Frontal cortex (tissue), 3 donors: ENCODE measurements at regions not wholly inside any gene's neighbourhood (a gene's known extent, or its start where the extent isn't known, plus 50 kb on each side); places are given as distances from the start of the nearest gene placed in this dataset.

Experiments
- DNase-seq, 2 donors: peaks; one replicate each; pipeline ENCODE4 v3.0.0; 2012; ENCODE audit warnings: low spot score in 2 of 2
- FAIRE-seq: peaks from 2 replicates; lab custom pipeline; 2012; peaks lifted over from hg19 to GRCh38; lab: Jason Lieb, UNC
- donor health status: control.
- donor health status: control.
- donor health status: control.

DNA sequence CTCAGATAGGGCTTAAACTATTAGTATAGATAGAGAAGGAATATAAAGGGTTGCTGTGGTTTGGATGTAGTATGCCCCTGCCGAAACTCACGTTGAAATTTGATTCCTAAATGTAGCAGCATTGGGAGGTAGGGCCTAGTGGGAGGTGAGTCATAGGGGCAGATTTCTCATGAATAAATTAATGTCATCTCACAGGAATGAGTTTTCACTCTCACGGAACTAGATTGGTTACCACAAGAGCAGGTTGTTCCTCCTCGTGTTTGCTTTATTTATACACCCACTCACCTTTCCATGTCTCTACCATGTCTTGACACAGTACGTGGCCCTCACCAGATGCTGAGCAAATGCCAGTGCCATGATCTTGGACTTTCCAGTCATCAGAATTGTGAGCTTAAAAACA lies 218.2 kb downstream of the RBM43 start:
- FAIRE-seq (no peak), DNase-seq (no peak)

DNA sequence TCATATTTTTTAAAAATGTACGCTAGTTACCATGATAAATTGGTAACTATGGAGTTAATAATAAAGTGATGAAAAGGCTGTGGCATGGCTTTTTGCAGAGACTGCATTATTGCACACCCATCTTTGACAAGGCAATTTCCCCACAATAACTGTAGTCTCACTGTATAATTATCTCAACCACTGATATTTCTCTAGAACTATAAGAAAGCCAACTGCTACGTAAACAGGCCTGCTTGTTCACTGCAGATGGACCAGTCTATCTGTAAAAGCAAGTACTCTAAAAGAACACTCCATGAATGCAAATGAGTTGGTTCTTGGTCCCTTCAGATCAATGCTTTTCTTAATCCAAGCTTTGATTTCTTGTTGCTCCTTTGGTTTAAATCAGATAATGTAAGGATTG lies 218.7 kb downstream of the RBM43 start:
- no peak for FAIRE-seq
- no peak for DNase-seq

DNA sequence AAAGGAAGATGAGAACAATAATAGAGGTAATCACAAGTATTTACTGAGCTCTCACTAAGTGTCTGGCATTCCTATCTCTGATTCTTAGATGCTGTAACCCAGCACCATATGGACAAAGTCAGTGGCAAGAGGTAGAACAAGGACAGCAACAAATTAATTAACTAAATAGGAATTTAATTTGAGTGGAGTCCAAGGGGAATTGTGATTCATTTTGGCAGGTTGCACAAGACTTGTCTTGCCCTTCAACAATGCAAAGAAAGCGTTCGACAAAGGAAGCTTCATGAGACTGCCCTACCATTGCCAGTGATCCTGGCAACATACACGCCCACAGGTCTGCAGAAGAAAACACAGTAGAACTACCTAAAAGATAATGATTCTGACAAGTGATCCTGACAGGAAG lies 221.6 kb downstream of the RBM43 start:
- no peak for FAIRE-seq
- DNase-seq = no peak

DNA sequence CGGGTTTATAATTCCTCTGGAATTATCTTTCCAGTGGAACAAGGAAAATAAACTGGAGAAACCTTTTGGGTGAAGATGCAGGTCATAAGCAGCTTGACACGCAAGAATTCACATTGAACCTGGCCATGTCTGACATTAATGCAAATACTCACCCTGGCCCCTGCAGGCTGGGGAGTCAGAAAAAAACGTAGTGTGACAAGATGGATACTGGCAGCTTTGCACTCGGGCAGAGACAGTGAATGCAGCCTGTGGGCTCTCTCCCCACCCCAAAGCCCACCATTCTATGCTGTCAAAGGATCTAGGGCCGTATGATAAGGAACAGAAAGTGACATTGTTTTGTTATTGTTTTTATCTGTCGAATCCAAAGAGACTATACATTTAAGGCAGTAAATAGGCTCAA lies 223.1 kb downstream of the RBM43 start:
- no peak for DNase-seq
- no peak for FAIRE-seq

DNA sequence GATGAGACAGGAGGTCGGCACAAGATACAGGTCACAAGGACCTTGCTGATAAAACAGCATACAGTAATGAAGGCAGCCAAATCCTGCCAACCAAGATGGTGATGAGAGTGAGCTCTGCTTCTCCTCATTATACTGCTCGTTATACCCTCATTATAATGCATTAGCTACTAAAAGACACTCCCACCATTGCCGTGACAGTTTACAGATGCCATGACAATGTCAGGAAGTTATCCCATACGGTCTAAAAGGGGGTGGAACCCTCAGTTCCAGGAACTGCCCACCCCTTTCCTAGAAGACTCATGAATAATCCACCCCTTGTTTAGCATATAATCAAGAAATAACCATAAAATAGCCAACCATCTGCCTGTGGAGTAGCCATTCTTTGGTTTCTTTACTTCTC lies 224.2 kb downstream of the RBM43 start:
- no peak for DNase-seq

DNA sequence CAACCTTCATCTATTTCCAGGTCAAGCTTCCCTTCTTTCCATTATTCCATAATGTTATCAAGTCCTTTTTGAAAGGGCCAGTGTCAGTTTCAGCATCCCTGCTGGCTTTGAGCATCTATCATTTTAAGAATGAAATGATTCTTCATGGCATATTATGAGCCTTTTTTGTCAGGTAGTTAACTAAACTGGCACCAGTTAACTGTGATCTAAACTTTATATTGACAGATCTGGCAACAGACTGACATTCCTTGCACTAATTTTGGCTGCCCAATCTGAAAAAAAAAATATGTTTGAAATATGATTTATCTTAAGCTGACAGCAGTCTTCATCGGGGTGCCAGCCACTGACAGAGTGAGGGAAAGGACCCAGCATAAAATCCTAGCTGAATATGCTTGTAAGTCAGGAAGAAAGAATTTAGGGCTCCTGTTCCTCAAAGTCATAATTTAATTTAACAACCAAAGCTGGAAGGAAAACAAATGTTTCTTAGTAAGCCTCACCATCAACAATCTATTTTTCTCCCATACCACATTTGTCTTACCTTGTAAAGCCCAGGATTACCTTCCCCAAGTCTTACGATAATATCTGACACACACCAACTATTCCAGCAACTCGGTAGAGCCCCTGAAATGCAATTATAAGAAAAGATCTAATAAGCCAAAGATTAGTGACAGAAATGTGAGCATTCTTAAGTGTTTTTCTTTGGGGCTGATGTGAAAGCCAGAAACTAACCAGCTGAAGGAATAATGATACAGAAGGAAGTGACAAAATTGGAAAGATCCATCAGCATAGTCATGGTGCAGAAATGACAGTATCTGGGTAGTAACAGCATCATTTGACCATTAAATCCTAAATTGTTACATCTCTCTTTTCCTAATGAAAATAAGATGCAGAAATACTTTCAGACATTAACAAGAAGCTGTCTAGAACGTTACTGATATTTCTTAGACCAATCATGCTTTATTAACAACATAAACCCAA lies 228.1 kb downstream of the RBM43 start:
- no peak for DNase-seq
- no peak for FAIRE-seq

More for the DNA sequence above, 224.2 kb downstream of the RBM43 start:
- FAIRE-seq = no peak

DNA sequence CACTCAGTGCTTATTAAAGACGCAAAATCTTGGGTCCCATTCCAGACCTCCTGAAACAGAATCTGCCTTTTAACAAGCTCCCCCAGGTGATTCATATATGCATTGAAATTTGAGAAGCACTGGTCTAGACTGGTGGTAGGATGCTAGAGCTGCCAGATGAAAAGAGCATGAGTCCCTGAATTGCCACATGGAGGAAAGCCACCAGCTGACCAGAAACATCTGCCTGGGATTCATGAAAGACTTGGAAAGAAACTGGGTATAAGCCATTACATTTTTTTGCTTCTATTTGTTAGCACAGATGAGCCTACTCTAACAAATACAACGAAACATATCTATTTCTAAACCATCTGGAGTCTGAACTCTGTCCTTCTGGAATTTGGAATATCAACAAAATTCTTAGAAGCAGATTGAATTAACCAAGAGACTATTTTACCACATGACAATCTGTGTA lies 228.9 kb downstream of the RBM43 start:
- FAIRE-seq = no peak
- DNase-seq = no peak

DNA sequence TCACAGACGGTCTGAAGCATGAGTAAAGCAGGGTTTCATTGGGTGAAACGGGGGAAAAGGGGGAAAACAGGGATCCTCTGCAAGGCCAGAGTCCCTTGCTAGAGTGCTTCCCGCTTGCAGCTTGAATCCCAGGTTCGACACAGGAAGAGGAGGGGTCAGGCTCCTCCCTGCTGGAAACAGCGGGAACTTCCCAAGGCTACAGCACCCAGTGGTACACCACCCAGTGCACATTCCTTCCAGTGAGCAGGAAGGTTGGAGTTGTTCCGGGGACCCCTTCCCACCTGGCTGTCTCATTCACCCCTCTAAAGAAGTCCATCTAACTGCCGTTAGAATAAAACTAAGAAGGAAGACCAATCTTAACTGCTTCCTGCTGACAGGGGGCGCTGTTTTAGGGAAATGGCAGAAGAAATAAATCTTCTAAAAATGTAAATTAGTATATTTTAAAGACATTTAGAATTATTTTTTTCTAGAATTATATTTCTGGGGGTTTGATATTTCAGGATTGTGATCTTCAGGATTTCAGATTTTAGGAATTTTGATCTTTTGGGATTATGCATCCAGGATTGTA lies 230.9 kb downstream of the RBM43 start:
- FAIRE-seq (no peak), DNase-seq (no peak)

DNA sequence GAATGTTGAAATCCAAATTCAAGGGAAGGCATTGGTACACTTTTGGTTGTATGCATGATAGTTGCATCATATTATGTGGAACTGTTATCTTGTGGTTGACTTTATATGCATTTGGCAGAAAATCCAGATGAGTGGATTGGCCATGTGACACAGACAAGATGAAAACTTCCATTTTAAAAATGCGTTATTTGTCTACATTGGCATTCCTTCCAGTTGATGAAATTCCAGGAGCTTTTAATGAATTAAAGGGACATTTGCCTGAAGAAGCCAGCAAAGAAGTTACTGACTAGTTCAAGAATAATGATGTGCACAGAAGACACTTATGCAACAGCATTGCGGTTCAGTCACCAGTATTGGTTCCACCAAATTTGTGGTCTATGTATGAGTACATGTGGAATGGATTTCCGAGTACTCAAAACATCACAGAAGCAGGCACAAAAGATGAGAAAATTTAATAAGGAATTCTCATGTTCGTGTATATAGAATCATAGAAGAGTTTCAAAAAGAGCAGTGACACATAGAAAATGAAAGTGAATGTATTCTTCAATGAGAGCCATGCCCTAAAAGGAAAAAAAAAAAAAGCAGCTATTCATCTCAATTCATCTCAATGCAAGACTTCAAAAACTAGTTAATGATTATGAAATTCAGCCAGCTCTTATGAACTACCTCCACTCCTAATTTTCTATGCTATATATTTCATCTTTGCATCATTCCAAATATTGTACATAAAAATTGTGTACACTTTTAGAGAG lies 232.1 kb downstream of the RBM43 start:
- DNase-seq (no peak), FAIRE-seq (no peak)

DNA sequence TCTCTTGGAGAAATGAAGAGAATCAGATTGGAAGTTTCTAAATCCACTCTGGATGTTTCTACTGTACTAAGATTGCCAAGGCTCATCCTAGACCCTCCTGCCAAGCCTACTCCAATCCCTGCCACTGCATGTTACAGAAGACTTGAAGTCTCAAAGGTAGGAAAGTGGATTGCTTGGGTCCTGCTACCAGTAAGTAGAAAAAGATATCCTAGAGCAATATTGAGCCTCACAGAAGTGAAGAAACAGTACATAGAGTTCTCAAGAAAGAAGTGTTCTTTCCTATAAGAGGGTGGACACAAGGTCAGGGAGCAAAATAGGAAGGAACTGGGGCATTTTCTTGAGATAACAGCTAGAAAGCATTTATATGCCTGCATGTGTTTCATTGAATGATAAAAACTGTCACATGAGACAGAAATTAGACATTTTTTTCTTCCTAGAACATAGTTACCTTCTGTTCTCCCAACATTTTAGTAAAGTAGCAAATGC lies 232.9 kb downstream of the RBM43 start:
- no peak for FAIRE-seq

DNA sequence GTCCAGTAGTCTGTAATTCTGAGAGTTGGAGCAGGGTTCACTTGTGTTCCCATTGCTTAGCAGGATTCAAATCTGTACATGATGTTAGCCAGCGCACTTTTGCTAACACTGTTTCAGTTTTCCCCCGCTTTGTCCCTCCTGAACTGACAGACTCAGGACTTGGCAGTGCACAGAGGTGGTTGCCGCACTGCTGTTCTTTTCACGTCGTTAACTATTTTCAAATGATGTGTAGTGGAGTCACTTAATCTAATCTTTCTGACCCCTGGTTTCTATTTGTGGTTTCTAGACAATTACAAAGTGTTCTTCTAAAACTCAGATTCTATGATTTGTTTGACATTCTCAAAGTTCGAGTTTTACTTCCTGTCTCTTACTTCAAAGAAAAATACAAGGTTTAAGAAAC lies 234.5 kb downstream of the RBM43 start:
- no peak for FAIRE-seq
- no peak for DNase-seq

More for the DNA sequence above, 232.9 kb downstream of the RBM43 start:
- DNase-seq = no peak

DNA sequence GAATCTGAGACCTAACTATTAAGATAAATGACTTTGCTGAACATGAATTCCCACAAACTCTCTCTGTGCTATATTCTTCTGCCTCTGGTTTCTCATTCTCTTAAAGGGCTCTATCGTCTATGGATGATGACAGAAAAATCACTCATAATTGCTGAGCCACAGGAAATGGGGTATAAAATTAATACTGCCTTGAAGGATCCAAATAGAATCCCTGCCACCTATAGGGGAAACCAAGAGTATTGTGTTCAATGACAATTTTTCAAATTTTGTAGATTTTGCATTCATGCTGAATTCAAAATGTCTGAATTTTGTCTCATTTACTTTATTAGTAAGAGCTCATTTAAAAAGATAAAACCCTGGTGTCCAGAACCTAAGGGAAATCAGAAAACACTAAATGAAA lies 235.8 kb downstream of the RBM43 start:
- DNase-seq (no peak), FAIRE-seq (no peak)

DNA sequence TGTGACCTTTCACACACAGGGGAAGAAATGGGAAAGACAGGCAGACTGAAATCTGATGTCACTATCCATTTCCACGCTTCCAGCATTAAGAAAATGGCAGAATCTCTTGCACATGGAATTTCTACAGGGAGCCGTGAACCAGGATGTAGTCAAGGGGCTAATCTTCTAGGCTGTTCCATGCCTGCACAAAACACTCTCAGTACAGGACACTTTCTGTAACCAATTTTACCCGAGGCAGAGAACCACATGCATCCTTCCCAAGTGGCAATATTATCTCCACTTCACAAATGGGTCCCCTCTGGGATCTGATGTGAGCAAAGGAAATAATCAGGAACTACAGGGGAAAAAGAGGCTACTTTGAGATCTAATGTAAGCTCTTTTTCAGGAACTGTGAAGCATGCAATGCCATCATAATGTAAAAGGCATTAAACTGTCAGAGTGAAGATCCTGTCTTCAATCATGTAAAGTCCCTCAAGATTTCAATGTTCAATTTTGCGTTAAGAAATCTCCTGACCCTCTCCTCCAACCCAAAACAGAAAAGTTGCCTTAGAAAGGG lies 236.9 kb downstream of the RBM43 start:
- DNase-seq (no peak), FAIRE-seq (no peak)

DNA sequence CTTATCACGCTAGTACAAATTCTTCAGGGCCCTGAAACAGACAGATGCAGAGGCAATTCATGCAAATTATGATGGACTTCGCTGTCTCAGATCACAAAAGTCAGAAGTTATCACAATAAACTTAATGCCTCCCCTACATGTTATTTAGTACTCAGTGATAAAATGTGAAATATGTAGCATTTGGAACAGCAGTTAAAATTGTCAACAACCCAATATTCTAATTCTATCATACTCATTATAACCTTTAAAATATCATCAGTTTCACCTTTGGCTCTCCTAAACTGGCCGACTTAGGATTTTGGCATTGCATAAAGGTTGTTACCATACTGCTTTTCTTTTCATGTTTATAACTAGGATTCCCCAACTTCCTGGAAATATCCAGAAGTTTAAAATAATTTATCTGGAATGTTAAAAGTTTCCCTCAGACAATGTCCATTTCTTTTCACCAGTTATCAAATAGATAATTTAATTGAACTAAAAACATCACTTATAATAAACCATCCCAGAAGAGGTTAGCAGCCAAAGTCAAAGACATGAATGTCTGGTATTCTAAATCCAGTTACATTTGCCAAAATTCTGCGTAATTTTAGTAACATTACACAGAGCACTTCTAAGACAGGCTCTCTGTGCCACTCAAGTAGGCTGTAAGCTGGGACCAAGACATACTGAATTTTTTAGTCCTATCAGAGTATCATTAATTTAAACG lies 239.8 kb downstream of the RBM43 start:
- FAIRE-seq = no peak
- no peak for DNase-seq

DNA sequence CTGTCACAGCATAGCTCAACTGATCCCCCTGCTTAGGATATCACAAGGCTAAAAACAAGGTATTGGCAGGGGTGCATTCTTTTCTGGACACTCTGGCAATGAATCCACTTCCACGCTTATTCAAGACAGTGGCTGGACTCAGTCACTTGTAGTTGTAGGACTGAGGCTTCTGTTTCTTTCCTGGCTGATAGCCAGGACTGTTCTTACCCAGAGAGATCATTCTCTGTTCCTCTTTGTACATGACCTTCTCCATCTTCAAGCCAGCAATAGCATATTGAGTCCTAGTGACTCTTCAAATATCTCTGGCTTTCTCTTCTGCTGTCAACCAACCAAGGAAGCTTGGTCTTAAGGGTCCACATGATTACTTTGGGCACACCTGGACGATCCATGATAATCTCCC lies 241.3 kb downstream of the RBM43 start:
- no peak for FAIRE-seq
- no peak for DNase-seq

DNA sequence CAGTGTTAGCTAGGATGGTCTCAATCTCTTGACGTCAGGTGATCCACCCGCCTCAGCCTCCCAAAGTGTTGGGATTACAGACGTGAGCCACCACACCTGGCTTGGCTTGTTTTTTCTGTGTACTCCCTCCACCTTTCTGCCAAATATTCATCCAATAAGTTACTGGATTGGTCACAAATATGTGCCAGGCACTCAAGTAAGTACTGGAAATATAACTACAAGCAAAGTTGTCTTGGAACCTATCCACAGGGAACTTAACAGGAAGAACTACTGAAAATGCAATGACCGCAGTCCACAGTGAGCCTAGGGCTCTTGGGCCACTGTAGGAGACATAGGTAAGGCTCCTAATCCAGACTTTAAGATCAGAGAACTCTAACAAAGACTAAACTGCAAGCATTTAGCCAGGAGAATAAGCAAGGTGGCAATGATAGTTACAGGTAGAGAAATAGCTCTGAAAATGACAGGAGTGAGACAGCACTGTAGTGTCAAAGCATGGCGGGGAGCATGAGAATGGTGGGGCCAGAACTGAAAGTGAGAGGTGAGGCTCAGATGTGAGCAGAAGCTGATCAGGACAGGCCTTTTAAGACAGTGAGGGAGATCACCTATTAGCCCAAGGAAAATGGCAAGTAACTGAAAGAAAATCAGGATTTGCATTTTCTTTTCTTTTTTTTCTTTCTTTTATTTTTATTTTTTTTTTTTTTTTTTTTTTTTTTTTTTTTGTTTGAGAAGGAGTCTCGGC lies 252.1 kb downstream of the RBM43 start:
- FAIRE-seq (no peak), DNase-seq (no peak)

DNA sequence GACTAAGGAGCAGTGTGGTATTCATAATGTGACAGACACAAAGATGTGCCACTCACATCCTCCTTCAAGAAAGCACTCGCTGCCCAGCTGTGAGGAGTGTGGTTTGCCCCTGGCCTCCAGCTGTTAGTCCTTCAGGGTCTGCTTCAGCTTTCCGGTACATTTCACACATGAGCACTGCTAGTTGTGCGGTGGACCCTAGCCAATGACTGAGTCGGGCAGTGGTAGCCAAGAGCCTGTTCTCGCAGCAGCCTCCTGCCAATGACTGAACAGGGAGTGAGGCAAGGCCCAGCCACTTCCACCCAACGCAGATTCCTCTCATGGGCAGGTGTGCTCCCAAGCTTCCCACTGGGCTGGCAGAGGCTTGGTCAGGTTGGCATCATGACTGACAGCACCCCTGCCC lies 254.3 kb downstream of the RBM43 start:
- no peak for FAIRE-seq
- DNase-seq = no peak

DNA sequence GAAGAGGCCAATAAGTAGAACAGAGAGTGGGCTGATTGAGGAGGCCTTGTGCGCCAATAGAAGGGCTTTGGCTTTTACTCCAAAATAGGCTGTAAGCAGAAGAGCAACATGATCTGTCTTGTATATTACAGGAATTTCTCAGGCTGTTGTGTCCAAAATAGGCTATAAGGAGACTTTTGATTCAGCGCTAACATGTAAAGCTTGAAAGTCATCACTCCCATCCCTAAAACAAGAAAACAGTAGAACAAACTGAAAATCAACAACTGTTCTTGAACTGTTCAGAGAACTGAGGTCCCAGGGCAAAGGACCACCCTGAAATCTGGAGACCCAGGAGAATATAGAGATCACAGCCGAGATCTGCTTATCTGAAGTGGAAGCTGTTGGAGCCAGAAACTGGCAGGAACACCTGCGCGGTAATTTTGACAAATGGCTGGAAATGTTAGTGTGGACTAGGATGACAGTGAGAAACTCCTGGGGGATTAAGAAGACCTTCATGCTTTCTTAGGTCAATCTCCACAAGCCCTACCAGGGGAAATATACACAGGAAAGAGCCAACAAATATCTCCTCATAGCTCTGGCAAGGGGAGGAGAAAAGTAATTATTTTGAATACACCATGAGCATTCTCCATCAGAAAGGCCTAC lies 258.6 kb downstream of the RBM43 start:
- FAIRE-seq = no peak

More for the DNA sequence above, 258.6 kb downstream of the RBM43 start:
- no peak for DNase-seq
